ENCODE measurements at regions not wholly inside any gene's neighbourhood (a gene's known extent, or its start where the extent isn't known, plus 50 kb on each side); places are given as distances from the start of the nearest gene placed in this dataset.

GRCh38 chr7:34451923-34452322, 206.1 kb upstream of the NPSR1 start:
- TF ChIP-seq POLR2AphosphoS5 (IDR thresholded peaks at IDR 0.05; ENCODE audit: low read depth) (no peak), CTCF (IDR thresholded peaks at IDR 0.05; ENCODE audit: insufficient read depth, low read length) (no peak), SPI1 (IDR thresholded peaks at IDR 0.05; ENCODE audit: borderline replicate concordance, low read depth) (no peak)

All from HL-60 (cell line).